ENCODE measurements at regions not wholly inside any gene's neighbourhood (a gene's known extent, or its start where the extent isn't known, plus 50 kb on each side); places are given as distances from the start of the nearest gene placed in this dataset.

DNA sequence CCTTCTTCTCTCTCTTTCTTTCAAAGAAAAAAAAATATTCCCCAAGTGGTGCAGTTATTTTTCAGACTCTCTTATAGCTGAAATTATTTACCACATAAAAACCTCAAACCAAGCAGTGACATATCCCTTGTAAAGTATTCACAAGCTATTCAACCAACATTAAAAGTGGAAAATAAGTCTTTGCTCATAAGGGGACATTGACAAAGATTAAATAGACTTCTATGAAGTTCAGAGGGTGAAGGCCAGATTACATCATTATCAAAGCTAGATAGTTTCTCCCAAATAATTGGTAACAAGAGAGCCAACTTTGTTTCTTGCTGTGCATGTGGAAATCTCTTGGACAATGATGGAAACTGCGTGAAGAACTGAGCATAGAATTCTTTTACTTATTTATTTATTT is 379.8 kb upstream of the RSPO3 start:
- H3K27me3 Mint-ChIP-seq (ENCODE audit: low read depth): peaks cover 8% of the 10 kb centered on the region
- H3K4me3 Mint-ChIP-seq (ENCODE audit: unreplicated experiment): no peak overlapping the region
- H3K36me3 Mint-ChIP-seq (ENCODE audit: low read depth): no peaks in the 10 kb centered on the region
- no peak for DNase-seq (ENCODE audit: low spot score)
- H3K9me3 Mint-ChIP-seq (ENCODE audit: low read depth): no peaks in the 10 kb centered on the region
- TF ChIP-seq, protein P1, sequence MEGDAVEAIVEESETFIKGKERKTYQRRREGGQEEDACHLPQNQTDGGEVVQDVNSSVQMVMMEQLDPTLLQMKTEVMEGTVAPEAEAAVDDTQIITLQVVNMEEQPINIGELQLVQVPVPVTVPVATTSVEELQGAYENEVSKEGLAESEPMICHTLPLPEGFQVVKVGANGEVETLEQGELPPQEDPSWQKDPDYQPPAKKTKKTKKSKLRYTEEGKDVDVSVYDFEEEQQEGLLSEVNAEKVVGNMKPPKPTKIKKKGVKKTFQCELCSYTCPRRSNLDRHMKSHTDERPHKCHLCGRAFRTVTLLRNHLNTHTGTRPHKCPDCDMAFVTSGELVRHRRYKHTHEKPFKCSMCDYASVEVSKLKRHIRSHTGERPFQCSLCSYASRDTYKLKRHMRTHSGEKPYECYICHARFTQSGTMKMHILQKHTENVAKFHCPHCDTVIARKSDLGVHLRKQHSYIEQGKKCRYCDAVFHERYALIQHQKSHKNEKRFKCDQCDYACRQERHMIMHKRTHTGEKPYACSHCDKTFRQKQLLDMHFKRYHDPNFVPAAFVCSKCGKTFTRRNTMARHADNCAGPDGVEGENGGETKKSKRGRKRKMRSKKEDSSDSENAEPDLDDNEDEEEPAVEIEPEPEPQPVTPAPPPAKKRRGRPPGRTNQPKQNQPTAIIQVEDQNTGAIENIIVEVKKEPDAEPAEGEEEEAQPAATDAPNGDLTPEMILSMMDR (IDR thresholded peaks at IDR 0.05): no peak
- peaks cover 4% of the 10 kb centered on the region for H3K4me1 Mint-ChIP-seq (ENCODE audit: low read depth)
- no peak overlapping the region for H3K27ac Mint-ChIP-seq (ENCODE audit: unreplicated experiment)

DNA sequence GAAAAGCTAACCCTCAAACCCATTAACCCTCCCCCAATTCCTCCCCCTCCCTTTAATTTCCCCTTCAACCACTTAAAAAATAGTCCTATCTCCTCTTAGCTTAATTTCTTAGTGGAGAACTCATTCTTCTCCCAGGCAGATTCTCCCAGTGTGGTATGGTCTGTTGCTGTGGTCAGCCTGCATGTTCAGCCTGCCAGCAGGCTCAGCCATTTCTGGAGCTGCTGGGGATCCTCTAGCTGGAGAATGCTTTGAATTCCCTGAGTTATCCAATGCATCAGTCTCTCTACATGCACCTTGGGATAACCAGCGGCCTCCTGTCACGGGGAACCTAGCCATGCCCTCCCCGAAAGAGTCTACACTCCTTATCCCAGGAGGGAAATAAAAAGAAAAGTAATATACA is 375.4 kb upstream of the RSPO3 start:
- Mint-ChIP-seq H3K27ac (ENCODE audit: unreplicated experiment) (no peak overlapping the region), H3K27me3 (ENCODE audit: low read depth) (peaks cover 8% of the 10 kb centered on the region), H3K4me1 (ENCODE audit: low read depth) (peaks cover 7% of the 10 kb centered on the region), H3K4me3 (ENCODE audit: unreplicated experiment) (no peak overlapping the region), H3K36me3 (ENCODE audit: low read depth) (no peaks in the 10 kb centered on the region), H3K9me3 (ENCODE audit: low read depth) (peaks cover 5% of the 10 kb centered on the region)
- TF ChIP-seq, protein P1 (IDR thresholded peaks at IDR 0.05): no peak
- DNase-seq (ENCODE audit: low spot score): no peak

DNA sequence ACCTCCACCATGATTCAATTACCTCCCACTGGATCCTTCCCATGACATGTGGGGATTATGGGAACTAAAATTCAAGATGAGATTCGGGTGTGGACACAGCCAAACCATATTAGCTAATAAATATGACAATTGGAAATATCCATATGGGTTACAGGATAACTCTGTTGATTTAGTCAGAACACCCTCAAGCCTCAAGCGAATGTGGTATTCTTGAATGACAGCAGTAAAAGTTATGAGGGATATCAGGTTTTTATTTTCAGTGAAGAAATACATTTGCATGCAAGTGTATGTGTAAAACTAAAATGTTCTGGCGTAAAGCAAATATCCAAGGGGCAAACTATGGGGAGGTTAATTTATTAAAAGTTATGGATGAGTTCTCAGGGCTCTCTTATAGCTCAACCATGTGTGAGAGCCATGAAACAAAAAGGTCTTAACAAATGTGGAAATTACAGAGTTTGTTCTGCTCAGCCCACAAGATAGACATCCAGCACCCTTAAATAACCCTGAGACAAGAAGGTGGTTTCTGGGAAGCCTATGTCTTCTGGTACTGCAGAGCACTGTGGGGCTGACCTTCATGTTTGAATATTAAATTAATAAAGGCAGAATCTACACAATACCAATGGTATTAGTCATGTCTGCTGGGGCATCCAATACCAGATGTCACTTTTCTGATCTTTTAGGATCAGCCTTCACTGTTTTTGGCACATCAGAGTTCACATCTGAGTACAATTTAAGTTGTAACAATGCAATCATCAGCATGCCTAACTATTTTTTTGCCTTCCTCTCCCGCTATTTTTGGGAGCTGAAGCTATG is 370.5 kb upstream of the RSPO3 start:
- Mint-ChIP-seq H3K4me3 (ENCODE audit: unreplicated experiment) (no peak overlapping the region), H3K27me3 (ENCODE audit: low read depth) (peaks cover 2% of the 10 kb centered on the region), H3K4me1 (ENCODE audit: low read depth) (peaks cover 4% of the 10 kb centered on the region), H3K9me3 (ENCODE audit: low read depth) (peaks cover 24% of the 10 kb centered on the region), H3K27ac (ENCODE audit: unreplicated experiment) (no peak overlapping the region), H3K36me3 (ENCODE audit: low read depth) (peaks cover 5% of the 10 kb centered on the region)
- DNase-seq (ENCODE audit: low spot score): no peak
- TF ChIP-seq, protein P1 (IDR thresholded peaks at IDR 0.05): no peak

DNA sequence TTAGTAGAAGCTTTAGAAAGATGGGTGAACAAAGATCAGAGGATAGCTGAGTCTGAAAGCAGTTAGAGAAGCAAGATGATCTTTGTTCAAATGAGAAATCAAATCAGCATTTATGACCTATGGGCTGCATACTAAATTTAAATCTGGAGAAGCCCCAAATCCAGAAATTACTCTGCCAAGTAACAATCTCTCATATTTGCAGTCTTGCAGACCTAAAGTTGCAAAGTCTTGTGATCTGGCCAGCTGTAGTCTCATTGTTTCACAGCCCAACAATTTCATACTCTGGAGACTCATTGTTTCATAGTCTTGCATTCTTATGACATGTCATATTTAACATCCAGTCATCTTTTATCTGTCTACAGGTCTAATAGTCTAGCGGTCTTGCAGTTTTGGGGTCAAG is 364.9 kb upstream of the RSPO3 start:
- no peak overlapping the region for H3K4me3 Mint-ChIP-seq (ENCODE audit: unreplicated experiment)

DNA sequence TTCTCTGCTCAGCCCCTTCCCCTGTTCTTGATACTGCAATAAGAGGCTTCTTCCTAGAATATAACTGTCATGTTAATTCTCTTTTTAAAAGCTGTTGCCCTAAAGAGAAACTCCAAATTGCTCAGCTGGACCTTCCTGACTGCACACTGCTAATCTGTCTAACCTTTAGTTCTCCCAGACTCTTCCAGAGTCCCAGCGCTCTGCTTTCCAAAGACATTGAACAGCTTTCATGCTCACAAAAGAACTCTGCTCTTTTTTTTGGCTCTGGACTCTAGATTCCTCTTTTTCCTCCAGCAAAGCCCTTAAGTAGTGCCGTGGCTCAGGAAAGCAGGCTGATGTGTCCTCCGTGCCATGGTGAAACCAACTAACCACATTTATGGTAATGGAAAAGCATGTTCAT is 356.6 kb upstream of the RSPO3 start:
- Mint-ChIP-seq H3K4me3 (ENCODE audit: unreplicated experiment) (no peak overlapping the region), H3K9me3 (ENCODE audit: low read depth) (no peaks in the 10 kb centered on the region), H3K27ac (ENCODE audit: unreplicated experiment) (no peak overlapping the region), H3K4me1 (ENCODE audit: low read depth) (peaks cover 12% of the 10 kb centered on the region), H3K36me3 (ENCODE audit: low read depth) (no peaks in the 10 kb centered on the region), H3K27me3 (ENCODE audit: low read depth) (peaks cover 6% of the 10 kb centered on the region)
- TF ChIP-seq, protein P1 (IDR thresholded peaks at IDR 0.05): no peak
- no peak for DNase-seq (ENCODE audit: low spot score)

More for the DNA sequence above, 364.9 kb upstream of the RSPO3 start:
- Mint-ChIP-seq H3K27ac (ENCODE audit: unreplicated experiment) (no peak overlapping the region), H3K4me1 (ENCODE audit: low read depth) (no peaks in the 10 kb centered on the region), H3K9me3 (ENCODE audit: low read depth) (peaks cover 21% of the 10 kb centered on the region), H3K27me3 (ENCODE audit: low read depth) (no peaks in the 10 kb centered on the region), H3K36me3 (ENCODE audit: low read depth) (peaks cover 5% of the 10 kb centered on the region)
- no peak for DNase-seq (ENCODE audit: low spot score)
- TF ChIP-seq, protein P1 (IDR thresholded peaks at IDR 0.05): no peak
